MG63 (cell line): ENCODE measurements at regions not wholly inside any gene's neighbourhood (a gene's known extent, or its start where the extent isn't known, plus 50 kb on each side); places are given as distances from the start of the nearest gene placed in this dataset.
"Not testable (repeated sequence)": the region's sequence is repeated elsewhere in the genome, so short reads cannot be mapped to it uniquely, and the experiment has no call there.

Experiments used
- DNase-seq: peaks from one replicate; pipeline ENCODE4 v3.0.0-alpha.2; 2020
- H3K27me3 ChIP-seq: fragments of 250-450 bp; sonication (Bioruptor Pico); 2 replicates; pipeline ENCODE4 v1.5.1; 2020; ENCODE audit warnings: mild to moderate bottlenecking, moderate library complexity
- H3K36me3 ChIP-seq: fragments of 250-450 bp; sonication (Bioruptor Pico); 2 replicates; pipeline ENCODE4 v1.5.1; 2020; ENCODE audit warnings: mild to moderate bottlenecking, moderate library complexity
- H3K4me3 ChIP-seq: fragments of 250-450 bp; sonication (Bioruptor Pico); 2 replicates; pipeline ENCODE4 v1.5.1; 2020; ENCODE audit warnings: mild to moderate bottlenecking, moderate library complexity
- H3K9me3 ChIP-seq: fragments of 250-450 bp; sonication (Bioruptor Pico); 2 replicates; pipeline ENCODE4 v1.5.1; 2020; ENCODE audit warnings: mild to moderate bottlenecking, moderate library complexity

DNA sequence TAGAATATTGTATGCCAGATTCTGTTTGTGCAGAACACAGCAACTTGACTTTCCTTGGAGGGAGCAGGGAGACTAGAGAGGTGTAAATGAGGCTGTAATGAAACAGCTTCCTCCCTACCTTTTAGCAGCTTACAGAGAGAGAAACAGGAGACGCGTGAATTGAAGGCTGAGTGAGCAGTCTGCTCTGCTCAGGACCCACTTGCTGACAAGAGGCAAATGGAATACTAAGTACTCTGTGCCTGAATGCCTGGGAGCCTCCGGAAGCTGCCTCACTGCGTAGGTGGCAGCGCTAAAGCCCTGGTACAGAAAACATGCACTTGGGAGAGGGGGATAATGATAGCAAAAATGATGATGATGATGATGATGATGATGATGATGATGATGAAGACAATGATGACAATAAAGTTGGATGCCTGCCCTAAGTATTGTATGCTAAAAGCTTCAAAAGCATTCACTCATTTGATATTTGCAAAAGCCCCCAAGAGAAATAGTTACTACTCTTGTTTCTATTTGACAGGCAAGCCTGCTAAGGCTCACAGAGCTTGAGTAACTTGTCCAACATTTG lies 548.9 kb downstream of the NTRK3 start:
- no peak overlapping the region for H3K4me3 ChIP-seq
- no peaks in the 10 kb centered on the region for H3K9me3 ChIP-seq
- no peaks in the 10 kb centered on the region for H3K27me3 ChIP-seq
- H3K36me3 ChIP-seq, result no peaks in the 10 kb centered on the region
- no peak for DNase-seq

DNA sequence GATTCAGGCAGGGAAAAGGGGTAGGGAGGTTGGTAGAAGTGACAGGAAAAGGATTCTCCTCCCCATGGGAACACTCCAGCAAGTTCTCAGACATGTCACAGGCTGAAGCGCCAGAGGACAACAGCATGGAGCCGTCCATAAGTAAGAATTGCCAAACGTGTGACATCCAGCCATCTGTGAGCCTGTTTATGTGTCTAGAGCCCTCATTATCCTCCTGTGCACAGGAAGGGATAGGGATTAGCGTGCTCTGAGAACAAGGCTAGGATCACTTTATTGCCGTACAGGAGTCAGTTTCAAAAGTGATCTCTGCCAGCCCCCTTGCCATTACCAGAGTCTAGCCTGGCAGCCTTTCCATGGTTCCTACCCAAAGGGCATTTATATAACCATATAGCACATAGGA lies 549.5 kb downstream of the NTRK3 start:
- Histone ChIP-seq H3K27me3 (no peaks in the 10 kb centered on the region), H3K36me3 (no peaks in the 10 kb centered on the region), H3K4me3 (no peak overlapping the region), H3K9me3 (no peaks in the 10 kb centered on the region)
- no peak for DNase-seq

DNA sequence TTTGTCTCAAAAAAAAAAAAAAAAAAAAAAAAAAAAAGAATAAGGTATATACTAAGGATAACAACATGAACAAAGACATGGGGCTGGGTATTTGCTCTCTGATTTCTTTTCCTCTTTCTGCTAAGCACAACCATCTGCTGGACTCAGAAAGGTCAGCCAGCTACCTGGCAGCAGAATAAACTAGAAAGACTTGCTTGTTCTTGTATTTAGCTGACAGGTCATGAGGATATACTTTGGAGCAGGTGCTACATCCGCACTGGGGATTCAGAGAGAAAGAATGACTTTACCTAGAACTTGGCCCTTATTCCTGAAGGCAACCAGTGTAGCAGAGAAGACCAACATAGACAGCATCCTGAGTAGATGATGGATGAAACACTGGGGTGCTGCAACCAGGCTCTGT lies 550.5 kb downstream of the NTRK3 start:
- H3K9me3 ChIP-seq, result no peaks in the 10 kb centered on the region
- H3K36me3 ChIP-seq, result no peaks in the 10 kb centered on the region

GRCh38 chr15:87704276-87704675 lies 552.3 kb downstream of the NTRK3 start:
- H3K9me3 ChIP-seq, result no peaks in the 10 kb centered on the region

More for the DNA sequence above, 550.5 kb downstream of the NTRK3 start:
- H3K4me3 ChIP-seq, result no peak overlapping the region
- H3K27me3 ChIP-seq, result no peaks in the 10 kb centered on the region
- no peak for DNase-seq

DNA sequence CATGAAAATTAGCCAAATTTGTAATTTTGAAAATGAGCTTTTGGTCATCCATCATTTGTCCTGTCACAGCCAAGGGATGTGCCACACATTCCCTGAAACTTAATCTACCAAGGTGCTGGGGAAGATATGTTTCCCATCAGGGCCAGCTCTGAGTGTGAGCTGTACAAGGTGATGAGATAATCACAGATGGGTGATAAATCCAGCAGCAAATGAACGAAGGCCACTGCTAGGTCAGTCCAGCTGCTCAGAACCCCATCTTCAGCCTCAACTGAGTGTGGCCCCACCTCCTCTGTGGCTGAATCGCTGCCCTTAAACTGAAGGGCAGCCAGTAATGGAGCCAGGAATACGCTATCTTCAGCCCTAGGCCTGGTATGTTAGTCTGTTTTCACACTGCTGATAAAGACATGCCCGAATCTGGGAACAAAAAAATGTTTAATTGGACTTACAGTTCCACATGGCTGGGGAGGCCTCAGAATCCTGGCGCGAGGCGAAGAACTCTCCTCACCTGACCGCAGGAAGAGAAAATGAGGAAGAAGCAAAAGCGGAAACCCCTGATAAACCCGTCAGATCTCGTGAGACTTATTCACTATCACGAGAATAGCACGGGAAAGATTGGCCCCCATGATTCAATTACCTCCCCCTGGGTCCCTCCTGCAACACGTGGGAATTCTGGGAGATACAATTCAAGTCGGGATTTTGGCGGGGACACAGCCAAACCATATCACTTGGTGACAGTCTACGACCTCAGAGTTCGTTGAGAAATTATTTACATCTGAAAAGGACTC lies 553.0 kb downstream of the NTRK3 start:
- Histone ChIP-seq H3K9me3 (no peaks in the 10 kb centered on the region), H3K36me3 (no peaks in the 10 kb centered on the region), H3K27me3 (no peaks in the 10 kb centered on the region), H3K4me3 (no peak overlapping the region)
- DNase-seq, result no peak

More at GRCh38 chr15:87704276-87704675, 552.3 kb downstream of the NTRK3 start:
- H3K27me3 ChIP-seq, result no peaks in the 10 kb centered on the region
- no peak overlapping the region for H3K4me3 ChIP-seq
- H3K36me3 ChIP-seq, result no peaks in the 10 kb centered on the region
- no peak for DNase-seq

GRCh38 chr15:87702270-87702669 lies 554.3 kb downstream of the NTRK3 start:
- Histone ChIP-seq H3K4me3 (no peak overlapping the region), H3K36me3 (no peaks in the 10 kb centered on the region), H3K27me3 (no peaks in the 10 kb centered on the region), H3K9me3 (peaks cover 7% of the 10 kb centered on the region)
- DNase-seq, result no peak

- DNase-seq, H3K4me3 ChIP-seq, H3K27me3 ChIP-seq, H3K9me3 ChIP-seq, H3K36me3 ChIP-seq: not testable (repeated sequence)
These were observed 558.1 kb downstream of the NTRK3 start for GRCh38 chr15:87698467-87698866.

DNA sequence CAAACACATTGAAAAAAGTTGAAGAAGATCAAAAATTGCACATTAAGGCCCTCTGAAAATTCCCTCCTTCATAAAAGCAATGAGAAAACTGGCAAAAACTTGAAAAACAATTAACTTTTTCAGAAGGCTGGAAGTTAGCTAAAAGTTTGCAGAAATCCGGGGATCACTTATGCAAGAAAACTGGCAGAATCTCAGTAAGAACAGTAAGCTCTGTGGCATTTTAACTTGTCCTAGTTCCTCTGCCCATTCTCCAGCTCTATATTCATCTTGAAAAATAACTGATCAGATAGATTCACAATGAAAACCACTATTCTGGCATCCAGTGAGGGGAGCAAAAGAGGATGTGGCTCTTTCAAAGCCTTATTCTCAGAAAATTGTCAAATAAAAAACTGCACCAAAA lies 566.8 kb downstream of the NTRK3 start:
- no peaks in the 10 kb centered on the region for H3K36me3 ChIP-seq
- peaks cover 10% of the 10 kb centered on the region for H3K9me3 ChIP-seq
- no peaks in the 10 kb centered on the region for H3K27me3 ChIP-seq
- H3K4me3 ChIP-seq, result no peak overlapping the region
- DNase-seq, result no peak

GRCh38 chr15:87687523-87687870 lies 569.0 kb downstream of the NTRK3 start:
- Histone ChIP-seq H3K9me3 (peaks cover 10% of the 10 kb centered on the region), H3K27me3 (no peaks in the 10 kb centered on the region), H3K36me3 (no peaks in the 10 kb centered on the region), H3K4me3 (no peak overlapping the region)
- DNase-seq, result no peak

DNA sequence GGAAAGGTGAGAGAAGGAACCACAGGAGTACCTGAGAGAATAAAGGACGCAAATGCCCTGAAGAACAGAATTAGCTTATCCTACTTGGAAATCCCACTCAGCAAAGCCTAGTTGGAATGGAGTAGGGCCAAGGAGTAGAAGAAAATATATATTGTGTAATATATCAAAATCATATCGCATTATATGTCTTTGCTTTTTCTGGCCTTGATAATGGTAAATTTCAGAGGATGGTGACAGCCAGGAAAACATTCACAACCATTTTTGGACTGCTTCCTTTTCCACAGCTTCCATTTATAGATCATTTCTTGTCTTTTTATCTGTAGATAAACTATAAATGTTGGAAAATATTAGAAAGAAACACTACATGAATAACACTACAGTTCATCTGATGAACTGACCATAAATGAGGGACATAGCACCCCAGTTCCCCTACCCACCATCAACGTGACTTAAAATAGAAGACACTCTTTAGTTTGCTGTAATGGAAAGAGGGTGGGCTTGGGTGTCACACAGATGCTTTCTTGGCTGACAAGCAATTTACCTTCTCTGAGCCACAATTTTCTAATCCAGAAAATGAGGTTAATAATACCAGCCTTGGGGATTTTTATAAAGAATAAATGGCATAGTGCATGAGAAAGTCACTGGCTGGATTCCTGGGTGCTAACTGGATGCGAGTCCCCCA lies 569.6 kb downstream of the NTRK3 start:
- Histone ChIP-seq H3K4me3 (no peak overlapping the region), H3K36me3 (no peaks in the 10 kb centered on the region), H3K27me3 (no peaks in the 10 kb centered on the region), H3K9me3 (peaks cover 6% of the 10 kb centered on the region)
- no peak for DNase-seq

DNA sequence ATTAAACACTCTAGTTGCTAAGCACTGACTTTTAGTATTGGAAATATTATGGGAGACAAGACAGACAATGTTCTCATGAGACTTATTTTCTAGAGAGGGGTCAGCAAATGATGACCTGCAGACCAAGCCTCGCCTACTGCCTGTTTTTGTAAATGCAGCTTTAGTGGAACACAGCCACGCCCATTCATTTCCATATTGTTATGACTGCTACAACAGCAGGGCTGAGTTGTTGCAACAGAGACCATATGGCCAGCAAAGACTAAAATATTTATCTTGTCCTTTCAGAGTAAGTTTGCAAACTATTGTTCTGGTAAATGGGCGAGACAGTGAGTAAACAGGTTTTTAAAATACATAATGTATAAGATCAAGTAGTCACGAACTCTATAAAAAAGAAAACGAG lies 570.2 kb downstream of the NTRK3 start:
- DNase-seq, result no peak
- no peaks in the 10 kb centered on the region for H3K36me3 ChIP-seq

DNA sequence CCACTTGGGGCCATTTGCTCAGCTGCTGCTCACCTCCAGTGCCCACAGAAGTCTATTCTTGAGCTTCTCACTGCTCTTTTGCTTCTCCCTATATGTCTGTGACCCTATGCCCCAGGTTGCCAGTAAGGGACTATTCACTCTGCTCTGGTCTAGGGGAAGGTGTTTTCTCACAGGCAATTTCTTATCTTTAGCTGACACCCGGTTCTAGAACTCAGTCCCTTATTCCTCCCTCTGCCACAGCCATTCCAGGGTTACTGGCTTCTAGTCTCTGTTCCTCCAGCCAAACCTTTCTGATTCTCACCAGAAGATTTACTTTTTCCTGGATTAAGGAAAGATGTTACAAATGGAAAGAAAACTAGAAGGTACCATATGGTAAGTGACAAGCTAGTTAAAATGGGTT lies 574.0 kb downstream of the NTRK3 start:
- Histone ChIP-seq H3K27me3 (no peaks in the 10 kb centered on the region), H3K9me3 (no peaks in the 10 kb centered on the region), H3K36me3 (no peaks in the 10 kb centered on the region), H3K4me3 (no peak overlapping the region)
- DNase-seq, result no peak

More for the DNA sequence above, 570.2 kb downstream of the NTRK3 start:
- H3K27me3 ChIP-seq, result no peaks in the 10 kb centered on the region
- no peak overlapping the region for H3K4me3 ChIP-seq
- H3K9me3 ChIP-seq, result no peaks in the 10 kb centered on the region

DNA sequence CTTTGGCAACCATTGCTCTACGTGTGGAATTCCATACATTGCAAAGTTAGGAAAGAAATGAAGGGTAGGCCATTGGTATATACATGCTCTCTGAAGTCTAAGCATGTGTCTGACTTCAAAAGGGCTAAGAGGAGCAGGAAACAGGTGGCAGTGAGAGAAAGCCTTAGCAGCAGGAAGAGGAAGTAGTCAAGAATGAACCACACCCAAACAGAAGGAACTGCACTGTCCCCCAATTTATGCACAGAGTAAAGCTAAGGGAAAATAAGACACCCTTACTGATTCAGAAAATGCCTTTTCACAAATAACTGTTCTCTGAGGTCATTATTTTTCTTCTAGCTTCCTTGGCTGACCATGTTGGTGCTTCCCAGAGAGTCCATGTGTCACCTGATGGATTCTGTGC lies 575.4 kb downstream of the NTRK3 start:
- Histone ChIP-seq H3K9me3 (no peaks in the 10 kb centered on the region), H3K36me3 (no peaks in the 10 kb centered on the region), H3K27me3 (no peaks in the 10 kb centered on the region), H3K4me3 (no peak overlapping the region)
- DNase-seq, result no peak

DNA sequence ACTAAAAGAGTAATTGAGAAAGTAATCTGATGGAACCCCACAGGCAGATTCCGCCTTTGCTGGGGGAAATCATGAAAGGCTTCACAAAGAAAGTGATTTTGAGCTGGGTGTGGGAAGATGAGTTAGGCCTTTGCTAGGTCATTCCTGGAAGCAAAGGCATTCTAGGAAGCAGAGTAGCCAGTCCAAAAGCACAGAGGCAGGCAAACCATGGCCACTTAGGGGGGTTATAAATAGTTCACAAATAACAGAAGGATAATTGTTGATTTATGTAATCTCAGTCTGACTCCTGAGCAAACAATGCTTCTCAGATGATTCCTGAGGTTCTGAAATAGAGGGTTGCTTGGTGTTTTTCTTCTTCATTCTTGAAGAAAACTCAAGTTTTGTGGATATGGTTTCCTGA lies 576.3 kb downstream of the NTRK3 start:
- no peak for DNase-seq

DNA sequence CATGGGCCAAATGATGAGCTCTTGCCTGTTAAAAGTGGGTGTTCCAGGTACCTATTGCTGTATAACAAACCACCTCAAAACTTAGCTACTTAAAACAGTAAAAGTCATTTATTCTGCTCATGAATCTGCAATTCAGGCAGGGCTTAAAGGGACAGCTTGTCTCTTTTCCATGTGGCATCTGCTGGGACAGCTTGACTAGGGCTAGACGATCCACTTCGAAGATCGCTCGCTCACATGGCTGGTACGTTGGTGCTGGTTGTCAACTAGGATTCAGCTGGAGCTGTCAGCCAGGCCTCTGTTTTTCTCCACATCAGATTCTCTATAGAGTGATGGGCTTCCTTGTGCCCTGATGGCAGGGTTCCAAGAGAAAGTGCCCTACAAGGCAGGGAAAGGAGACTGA lies 581.3 kb downstream of the NTRK3 start:
- no peaks in the 10 kb centered on the region for H3K27me3 ChIP-seq
- H3K4me3 ChIP-seq, result no peak overlapping the region
- no peaks in the 10 kb centered on the region for H3K36me3 ChIP-seq
- no peak for DNase-seq
- H3K9me3 ChIP-seq, result no peaks in the 10 kb centered on the region

More for the DNA sequence above, 576.3 kb downstream of the NTRK3 start:
- Histone ChIP-seq H3K4me3 (no peak overlapping the region), H3K9me3 (no peaks in the 10 kb centered on the region), H3K27me3 (no peaks in the 10 kb centered on the region), H3K36me3 (no peaks in the 10 kb centered on the region)

DNA sequence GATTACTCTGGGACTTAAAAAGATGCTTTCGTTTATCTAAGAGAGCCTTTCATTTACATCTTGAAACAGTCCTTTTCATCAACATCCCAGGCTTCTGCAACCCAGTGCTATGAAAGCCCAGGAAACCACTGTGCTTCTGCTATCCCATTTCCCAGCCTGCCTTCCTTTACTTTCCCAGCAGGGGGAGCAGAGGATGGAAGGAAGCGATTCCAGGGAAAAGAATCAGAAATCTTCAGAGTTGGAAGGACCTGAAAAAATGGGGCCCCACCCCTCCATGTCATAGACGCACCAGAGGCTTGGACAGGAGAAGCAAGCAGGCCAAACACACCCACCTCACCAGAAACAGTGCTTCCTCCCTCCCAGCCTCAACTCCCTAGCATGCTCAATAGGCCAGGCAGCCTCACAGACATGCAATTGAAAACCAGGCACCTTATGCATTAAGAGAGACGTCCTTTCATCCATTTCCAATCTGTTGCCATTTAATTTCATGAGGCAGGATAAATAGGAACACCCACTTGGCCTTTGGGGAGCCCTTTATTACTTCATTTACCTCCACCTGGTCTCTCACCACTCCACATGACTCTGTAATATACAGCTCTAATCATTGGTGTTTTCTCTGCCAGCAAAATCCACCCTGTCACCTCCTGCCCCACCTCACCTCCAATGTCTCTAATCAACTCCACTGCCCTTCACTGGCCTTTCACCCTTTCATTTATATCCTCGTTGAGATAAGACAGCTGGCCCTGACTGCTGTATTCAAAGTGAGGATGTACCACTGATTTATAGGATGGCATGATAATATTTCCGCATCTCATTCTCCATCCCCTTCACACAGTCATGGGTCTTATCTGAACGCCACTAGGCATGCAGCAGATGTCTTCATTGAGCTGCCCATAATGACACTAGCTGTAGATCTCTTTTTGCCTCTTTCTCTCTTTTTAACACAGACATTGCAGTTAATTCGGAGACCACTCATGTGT lies 583.9 kb downstream of the NTRK3 start:
- peak; percentile 44 for DNase-seq
- H3K4me3 ChIP-seq, result no peak overlapping the region
- H3K27me3 ChIP-seq, result no peaks in the 10 kb centered on the region
- no peaks in the 10 kb centered on the region for H3K9me3 ChIP-seq
- no peaks in the 10 kb centered on the region for H3K36me3 ChIP-seq

DNA sequence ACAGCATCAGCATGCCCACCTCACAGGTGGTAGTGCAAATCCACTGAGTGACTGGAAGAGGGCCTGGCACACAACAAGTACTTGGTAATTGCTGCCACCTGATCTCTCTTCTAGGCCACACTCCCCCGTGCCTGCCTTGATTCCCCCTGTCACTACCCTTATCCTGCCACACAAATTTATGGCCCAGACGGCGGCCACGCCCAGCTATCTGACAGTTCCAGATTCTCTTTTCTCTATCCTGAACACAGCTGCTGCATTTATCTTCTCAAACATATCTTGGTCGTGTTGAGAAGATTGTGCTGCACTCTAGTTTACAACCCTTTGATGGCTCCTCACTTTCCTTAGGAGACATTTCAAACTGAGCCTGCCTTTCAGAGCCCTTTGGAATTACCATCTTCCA lies 585.2 kb downstream of the NTRK3 start:
- no peak overlapping the region for H3K4me3 ChIP-seq
- no peaks in the 10 kb centered on the region for H3K36me3 ChIP-seq
- H3K27me3 ChIP-seq, result no peaks in the 10 kb centered on the region
- H3K9me3 ChIP-seq, result no peaks in the 10 kb centered on the region
- DNase-seq, result no peak
